Heart left ventricle (tissue), 16 donors: ENCODE measurements at regions not wholly inside any gene's neighbourhood (a gene's known extent, or its start where the extent isn't known, plus 50 kb on each side); places are given as distances from the start of the nearest gene placed in this dataset.
A peak's percentile ranks its signal among the peaks of the same experiment; 100 is the strongest.

Source experiments
- ATAC-seq, 4 donors: fragments of 200-7000 bp; cut with Tn5 transposase; one replicate each; pipeline ENCODE4 v1.9.1; 2020 to 2022; ENCODE audit warnings: moderate library complexity in 4 of 4, mild to moderate bottlenecking in 3 of 4, moderate number of reproducible peaks in 1 of 4
- DNase-seq, 5 donors: peaks; one replicate each; pipeline ENCODE4 v3.0.0-alpha.2; 2020
- H3K27ac ChIP-seq, 12 donors: fragments of 200-600 bp; sonication (generic) in 4 of 12; one replicate each; pipeline versions ENCODE4 v1.5.0 to v1.8.0; 2016 to 2022; ENCODE audit warnings: mild to moderate bottlenecking in 2 of 12
- H3K27me3 ChIP-seq, 9 donors: fragments of 200-600 bp; sonication (generic) in 2 of 9; one replicate each; pipeline versions ENCODE4 v1.5.1 to v1.8.0; 2016 to 2022; ENCODE audit warnings: mild to moderate bottlenecking in 3 of 9
- H3K36me3 ChIP-seq, 9 donors: fragments of 200-600 bp; sonication (generic) in 2 of 9; one replicate each; pipeline versions ENCODE4 v1.5.0 to v1.8.0; 2018 to 2022; ENCODE audit warnings: mild to moderate bottlenecking in 2 of 9
- H3K4me1 ChIP-seq, 12 donors: fragments of 200-600 bp; sonication (generic) in 4 of 12; one replicate each; pipeline versions ENCODE4 v1.5.0 to v1.8.0; 2016 to 2022; ENCODE audit warnings: mild to moderate bottlenecking in 3 of 12
- H3K4me3 ChIP-seq, 12 donors: fragments of 200-600 bp; sonication (generic) in 4 of 12; one replicate each; pipeline versions ENCODE4 v1.5.0 to v1.8.0; 2017 to 2022; ENCODE audit warnings: mild to moderate bottlenecking in 9 of 12, moderate library complexity in 4 of 12
- H3K9me3 ChIP-seq, 12 donors: fragments of 200-600 bp; sonication (generic) in 4 of 12; one replicate each; pipeline versions ENCODE4 v1.5.0 to v1.8.0; 2016 to 2022; ENCODE audit warnings: mild to moderate bottlenecking in 1 of 12
- POLR2A ChIP-seq, 2 donors: fragments of 450-650 bp; IDR thresholded peaks; one replicate each; pipeline ENCODE4 v1.6.1; 2017; ENCODE audit warnings: antibody characterized with exemption in 2 of 2, mild to moderate bottlenecking in 2 of 2, moderate library complexity in 2 of 2
- WGBS, 4 donors: extraction: QIAGEN DNeasy Blood & Tissue Kit in 2 of 4; methylation state at CpG; one replicate each; pipeline versions ENCODE4 v1.1.5 to v1.1.7; 2013 to 2018; 5-methylcytosine and 5-hydroxymethylcytosine counted together
- intact Hi-C, 10 donors: fragments of 100-400 bp; cut with DNase I; formaldehyde crosslinking; loops; one replicate each; pipeline versions ENCODE4 v1.11.1 to v1.14.2; 2022
- TF ChIP-seq, protein P1 (sequence below), 12 donors: fragments of 200-600 bp; sonication (generic) in 4 of 12; IDR thresholded peaks; one replicate each; pipeline versions ENCODE4 v1.5.0 to v1.8.0; 2018 to 2022; ENCODE audit warnings: antibody characterized with exemption in 12 of 12, mild to moderate bottlenecking in 5 of 12
- donor health status: ischemic (EF 13 %, LVEDD 7.1; RV severe dilation, severe dysfunction).
- donor health status: healthy with polysubstance abuse.
- donor health status: DM: no; HTN: yes; CAD: no.
- donor health status: DM: no; HTN: no; CAD: no.
- donor health status: ischemic (EF 25% LVEDD 6.9; RV normal size, moderate dysfunction).
- donor health status: ischemic (EF 25% LVEDD 5.7; RV mildly dilated, moderate dysfunction).
- donor health status: healthy.
- donor health status: DM: yes; HTN: yes; CAD: no.
- donor health status: ischemic (EF 35%, LVEDD 5.7; RV mildly dilated, moderate dysfunction).
- donor health status: nonischemic (EF 11% LVEDD 7.7; RV severe dilation, severe dysfunction).
- donor health status: DM: yes; HTN: yes; CAD: no.
- donor health status: PGD.
- donor health status: ischemic (EF 29% LVEDD 5.4; RV normal size, mild dysfunction).
- donor health status: nonischemic (EF 23%, LVEDD 6.1; RV moderate dilation, normal function).

DNA sequence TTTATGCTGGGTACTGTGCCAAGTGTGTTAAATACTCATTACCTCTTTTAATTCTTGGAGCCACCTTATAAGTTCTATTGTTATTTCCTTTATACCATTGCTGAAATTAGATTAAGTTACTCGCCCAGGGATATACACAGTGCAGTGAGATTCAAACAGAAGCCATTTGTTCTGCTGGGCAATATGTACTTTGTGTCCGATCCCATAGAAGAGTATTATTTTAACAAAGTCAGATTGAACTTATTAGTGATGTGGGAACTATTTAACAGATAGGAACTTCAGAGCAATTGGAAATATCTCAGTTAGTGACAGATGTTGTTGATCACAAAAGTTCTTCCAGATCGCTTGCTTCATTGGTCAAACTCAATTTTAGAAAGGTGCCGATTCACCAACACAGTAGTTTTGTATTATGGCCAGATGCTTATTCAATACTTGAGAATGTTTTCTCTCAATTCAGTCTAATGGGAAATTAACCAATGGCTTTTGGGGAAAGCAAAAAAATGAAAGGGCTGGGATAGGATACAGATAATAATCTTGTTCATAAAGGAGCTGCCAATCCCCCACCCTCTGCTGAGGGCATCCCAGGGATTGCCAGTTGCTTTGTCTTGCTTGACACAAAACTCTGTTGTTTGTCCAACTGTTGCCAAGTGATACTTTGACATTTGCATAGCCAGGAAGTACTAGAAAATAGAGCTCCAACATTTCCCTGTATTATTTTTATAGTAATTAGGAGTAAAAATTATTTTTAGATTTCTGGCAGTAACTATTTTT lies 94.8 kb upstream of the SEMA6A start:
- Histone ChIP-seq H3K27me3 (no peaks in the 10 kb centered on the region), H3K9me3 (no peaks in the 10 kb centered on the region), H3K36me3 (no peaks in the 10 kb centered on the region), H3K4me1 (peaks cover 0 to 10% (median 6%) of the 10 kb centered on the region in 12 donors), H3K4me3 (no peak overlapping the region), H3K27ac (peak overlapping the region in 1 of 12 donors; percentile 25)
- 59 to 75% (median 66%) methylated on average over 4 of the region's 4 CpGs for WGBS, 4 donors
- DNase-seq (peak in 2 of 5 donors; percentile 35 to 40), ATAC-seq (peak in 3 of 4 donors; percentile 36 to 65 (median 41))
- intact Hi-C loops = loop anchor here in 2 of 10 donors (10.0 kb wide), 2 partner anchors 115 to 465 kb away; no protein-coding TSS in a partner anchor
- no peak for TF ChIP-seq POLR2A (IDR thresholded peaks at IDR 0.05)

DNA sequence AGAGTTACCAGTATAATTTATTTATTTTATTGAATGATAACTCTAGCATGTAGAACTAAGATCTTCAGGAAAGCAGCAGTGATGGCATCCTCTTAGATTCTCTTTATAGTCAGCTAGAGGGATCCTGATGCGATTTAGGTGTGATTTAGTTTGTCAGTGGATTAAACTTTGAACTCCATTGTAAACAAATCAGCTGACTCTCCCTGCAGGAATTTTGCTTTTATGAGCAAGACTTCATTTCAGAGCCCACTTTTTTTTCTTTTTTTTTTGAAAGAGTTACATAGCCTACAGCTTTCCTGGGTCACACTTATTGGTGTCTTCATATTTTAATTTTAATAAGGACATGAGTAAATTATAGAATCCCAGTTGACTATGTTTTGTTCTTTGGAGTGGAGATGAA lies 93.8 kb upstream of the SEMA6A start:
- no peak overlapping the region for H3K27ac ChIP-seq
- no peak overlapping the region for H3K4me3 ChIP-seq
- H3K27me3 ChIP-seq = no peaks in the 10 kb centered on the region
- H3K36me3 ChIP-seq = no peaks in the 10 kb centered on the region
- intact Hi-C loops = loop anchor here in 1 of 10 donors (10.0 kb wide), 1 partner anchor 466 kb away; no protein-coding TSS in a partner anchor
- H3K9me3 ChIP-seq = no peaks in the 10 kb centered on the region
- TF ChIP-seq POLR2A (IDR thresholded peaks at IDR 0.05) = no peak
- TF ChIP-seq, protein P1, sequence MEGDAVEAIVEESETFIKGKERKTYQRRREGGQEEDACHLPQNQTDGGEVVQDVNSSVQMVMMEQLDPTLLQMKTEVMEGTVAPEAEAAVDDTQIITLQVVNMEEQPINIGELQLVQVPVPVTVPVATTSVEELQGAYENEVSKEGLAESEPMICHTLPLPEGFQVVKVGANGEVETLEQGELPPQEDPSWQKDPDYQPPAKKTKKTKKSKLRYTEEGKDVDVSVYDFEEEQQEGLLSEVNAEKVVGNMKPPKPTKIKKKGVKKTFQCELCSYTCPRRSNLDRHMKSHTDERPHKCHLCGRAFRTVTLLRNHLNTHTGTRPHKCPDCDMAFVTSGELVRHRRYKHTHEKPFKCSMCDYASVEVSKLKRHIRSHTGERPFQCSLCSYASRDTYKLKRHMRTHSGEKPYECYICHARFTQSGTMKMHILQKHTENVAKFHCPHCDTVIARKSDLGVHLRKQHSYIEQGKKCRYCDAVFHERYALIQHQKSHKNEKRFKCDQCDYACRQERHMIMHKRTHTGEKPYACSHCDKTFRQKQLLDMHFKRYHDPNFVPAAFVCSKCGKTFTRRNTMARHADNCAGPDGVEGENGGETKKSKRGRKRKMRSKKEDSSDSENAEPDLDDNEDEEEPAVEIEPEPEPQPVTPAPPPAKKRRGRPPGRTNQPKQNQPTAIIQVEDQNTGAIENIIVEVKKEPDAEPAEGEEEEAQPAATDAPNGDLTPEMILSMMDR (IDR thresholded peaks at IDR 0.05) = no peak
- DNase-seq (no peak), ATAC-seq (no peak)
- 90 to 97% (median 93%) methylated on average over 1 of the region's 1 CpG for WGBS, 4 donors
- H3K4me1 ChIP-seq = peaks cover 0 to 10% (median 6%) of the 10 kb centered on the region in 12 donors

DNA sequence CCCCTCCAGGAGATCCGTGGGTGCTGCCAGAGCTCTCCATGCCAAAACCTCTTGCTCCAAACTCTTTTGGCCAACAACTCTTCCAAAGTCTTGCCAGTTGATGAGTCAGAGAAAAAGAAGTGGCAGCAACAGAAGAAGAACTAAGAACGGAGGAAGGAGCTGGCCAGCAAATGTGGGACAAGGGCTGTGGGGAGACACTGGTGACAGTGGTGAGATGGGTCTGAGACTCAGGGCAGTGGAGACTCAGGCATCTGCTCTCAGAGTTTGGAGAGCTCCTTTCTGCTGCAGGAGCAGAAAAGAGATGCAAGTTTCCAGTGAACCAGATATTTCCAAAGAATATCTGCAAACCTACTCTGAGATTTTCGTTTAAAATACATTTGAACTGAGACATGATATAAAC lies 92.3 kb upstream of the SEMA6A start:
- no peak for DNase-seq
- TF ChIP-seq POLR2A (IDR thresholded peaks at IDR 0.05) = no peak
- TF ChIP-seq, protein P1 (IDR thresholded peaks at IDR 0.05) = no peak
- Histone ChIP-seq H3K4me1 (peaks cover 0 to 10% (median 6%) of the 10 kb centered on the region in 12 donors), H3K36me3 (no peaks in the 10 kb centered on the region), H3K27ac (no peak overlapping the region), H3K4me3 (no peak overlapping the region), H3K9me3 (peaks cover 0 to 5% (median 0%) of the 10 kb centered on the region in 12 donors), H3K27me3 (no peaks in the 10 kb centered on the region)
- intact Hi-C loops = loop anchor here in 1 of 10 donors (10.0 kb wide), 1 partner anchor 468 kb away; no protein-coding TSS in a partner anchor
- 63 to 72% (median 66%) methylated on average over 3 of the region's 3 CpGs for WGBS, 4 donors
- no peak for ATAC-seq

DNA sequence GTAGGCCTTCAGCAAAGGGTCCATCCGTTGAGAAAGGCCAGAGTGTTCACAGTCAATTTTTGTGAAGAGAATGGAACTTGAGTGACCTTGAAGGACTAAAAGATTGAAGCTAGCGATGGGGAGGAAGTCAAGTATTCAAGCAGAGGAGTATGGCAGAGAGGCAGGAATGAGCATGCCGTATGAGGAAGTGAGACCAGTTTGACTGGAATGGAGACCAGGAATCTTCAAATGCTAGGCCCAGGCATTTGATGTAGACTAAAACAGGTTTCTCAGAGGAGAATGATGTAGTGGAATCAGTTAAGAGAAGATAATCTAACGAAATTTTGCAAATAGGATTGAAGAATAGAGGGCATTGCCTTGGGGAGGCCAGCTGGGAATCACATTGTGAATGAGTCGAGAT lies 90.4 kb upstream of the SEMA6A start:
- TF ChIP-seq, protein P1 (IDR thresholded peaks at IDR 0.05) = no peak
- no peak for TF ChIP-seq POLR2A (IDR thresholded peaks at IDR 0.05)
- no peaks in the 10 kb centered on the region for H3K27me3 ChIP-seq
- no peak overlapping the region for H3K27ac ChIP-seq
- peaks cover 0 to 7% (median under 1%) of the 10 kb centered on the region in 12 donors for H3K4me1 ChIP-seq
- WGBS, 4 donors = 73 to 83% (median 76%) methylated on average over 5 of the region's 5 CpGs
- intact Hi-C loops = loop anchor here in 1 of 10 donors (10.0 kb wide), 1 partner anchor 470 kb away; no protein-coding TSS in a partner anchor
- DNase-seq (no peak), ATAC-seq (no peak)
- H3K9me3 ChIP-seq = peaks cover 0 to 16% (median 3%) of the 10 kb centered on the region in 12 donors
- no peaks in the 10 kb centered on the region for H3K36me3 ChIP-seq
- H3K4me3 ChIP-seq = no peak overlapping the region
